RWPE2 (cell line): ENCODE measurements at regions not wholly inside any gene's neighbourhood (a gene's known extent, or its start where the extent isn't known, plus 50 kb on each side); places are given as distances from the start of the nearest gene placed in this dataset.

Experiments used
- ATAC-seq: fragments of 200-7000 bp; cut with Tn5 transposase; 3 replicates; pipeline ENCODE4 v1.9.1; 2021; ENCODE audit warnings: low read depth
- DNase-seq: peaks from one replicate; pipeline ENCODE4 v3.0.0-alpha.2; 2020; ENCODE audit warnings: low spot score
- H3K27ac ChIP-seq: fragments of 450-650 bp; 2 replicates; pipeline ENCODE4 v1.5.1; 2017; ENCODE audit warnings: mild to moderate bottlenecking; ENCODE audit not compliant: poor library complexity, severe bottlenecking
- H3K27me3 ChIP-seq: fragments of 250-450 bp; sonication (Bioruptor Pico); 2 replicates; pipeline ENCODE4 v1.5.1; 2021; ENCODE audit warnings: mild to moderate bottlenecking, moderate library complexity; ENCODE audit not compliant: insufficient read depth, poor library complexity, severe bottlenecking
- H3K36me3 ChIP-seq: fragments of 250-450 bp; sonication (Bioruptor Pico); 2 replicates; pipeline ENCODE4 v1.5.1; 2020; ENCODE audit warnings: low read depth, mild to moderate bottlenecking, moderate library complexity
- H3K4me1 ChIP-seq: fragments of 250-450 bp; sonication (Bioruptor Pico); 2 replicates; pipeline ENCODE4 v1.5.1; 2021; ENCODE audit warnings: mild to moderate bottlenecking, moderate library complexity; ENCODE audit not compliant: insufficient read depth, poor library complexity, severe bottlenecking
- H3K4me3 ChIP-seq: fragments of 250-450 bp; sonication (Bioruptor Pico); 2 replicates; pipeline ENCODE4 v1.5.1; 2021; ENCODE audit warnings: mild to moderate bottlenecking, moderate library complexity; ENCODE audit not compliant: severe bottlenecking
- H3K9me3 ChIP-seq: fragments of 250-450 bp; sonication (Bioruptor Pico); 2 replicates; pipeline ENCODE4 v1.5.1; 2021; ENCODE audit warnings: mild to moderate bottlenecking, moderate library complexity; ENCODE audit not compliant: severe bottlenecking
- TF ChIP-seq, protein P1 (sequence below): fragments of 450-650 bp; IDR thresholded peaks from one replicate; pipeline ENCODE4 v1.5.1; 2017; ENCODE audit warnings: mild to moderate bottlenecking, moderate library complexity; ENCODE audit not compliant: poor library complexity, severe bottlenecking

GRCh38 chr10:61135276-61135721, 191.3 kb upstream of the RHOBTB1 start:
- TF ChIP-seq, protein P1, sequence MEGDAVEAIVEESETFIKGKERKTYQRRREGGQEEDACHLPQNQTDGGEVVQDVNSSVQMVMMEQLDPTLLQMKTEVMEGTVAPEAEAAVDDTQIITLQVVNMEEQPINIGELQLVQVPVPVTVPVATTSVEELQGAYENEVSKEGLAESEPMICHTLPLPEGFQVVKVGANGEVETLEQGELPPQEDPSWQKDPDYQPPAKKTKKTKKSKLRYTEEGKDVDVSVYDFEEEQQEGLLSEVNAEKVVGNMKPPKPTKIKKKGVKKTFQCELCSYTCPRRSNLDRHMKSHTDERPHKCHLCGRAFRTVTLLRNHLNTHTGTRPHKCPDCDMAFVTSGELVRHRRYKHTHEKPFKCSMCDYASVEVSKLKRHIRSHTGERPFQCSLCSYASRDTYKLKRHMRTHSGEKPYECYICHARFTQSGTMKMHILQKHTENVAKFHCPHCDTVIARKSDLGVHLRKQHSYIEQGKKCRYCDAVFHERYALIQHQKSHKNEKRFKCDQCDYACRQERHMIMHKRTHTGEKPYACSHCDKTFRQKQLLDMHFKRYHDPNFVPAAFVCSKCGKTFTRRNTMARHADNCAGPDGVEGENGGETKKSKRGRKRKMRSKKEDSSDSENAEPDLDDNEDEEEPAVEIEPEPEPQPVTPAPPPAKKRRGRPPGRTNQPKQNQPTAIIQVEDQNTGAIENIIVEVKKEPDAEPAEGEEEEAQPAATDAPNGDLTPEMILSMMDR: no peak
- DNase-seq (no peak), ATAC-seq (no peak)
- H3K36me3 ChIP-seq: no peaks in the 10 kb centered on the region
- H3K4me1 ChIP-seq: no peaks in the 10 kb centered on the region
- no peak overlapping the region for H3K27ac ChIP-seq
- H3K9me3 ChIP-seq: no peaks in the 10 kb centered on the region
- H3K4me3 ChIP-seq: no peak overlapping the region
- no peaks in the 10 kb centered on the region for H3K27me3 ChIP-seq

DNA sequence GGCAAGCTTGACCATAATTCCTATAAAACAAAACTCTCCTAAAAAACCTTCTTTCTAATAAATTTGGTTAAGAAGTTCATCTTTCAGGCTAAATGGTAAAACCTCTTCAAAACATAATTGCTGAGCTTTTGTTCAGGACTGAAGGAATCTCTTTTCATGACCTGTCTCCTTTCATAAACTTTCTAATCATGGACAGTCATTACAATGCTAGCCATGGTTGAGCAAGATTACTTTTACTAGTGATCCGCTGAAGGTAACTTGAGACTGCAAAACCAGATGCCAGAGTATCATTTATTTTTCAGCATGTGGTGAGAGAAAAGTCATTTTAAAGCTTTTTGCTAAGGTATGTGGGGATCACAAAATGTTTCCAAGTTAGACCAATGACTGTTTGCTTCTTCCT, 186.4 kb upstream of the RHOBTB1 start:
- DNase-seq: no peak
- H3K36me3 ChIP-seq: no peaks in the 10 kb centered on the region
- no peaks in the 10 kb centered on the region for H3K9me3 ChIP-seq
- no peak overlapping the region for H3K4me3 ChIP-seq
- ATAC-seq: no peak
- no peaks in the 10 kb centered on the region for H3K4me1 ChIP-seq
- no peaks in the 10 kb centered on the region for H3K27me3 ChIP-seq
- TF ChIP-seq, protein P1: no peak
- no peak overlapping the region for H3K27ac ChIP-seq

DNA sequence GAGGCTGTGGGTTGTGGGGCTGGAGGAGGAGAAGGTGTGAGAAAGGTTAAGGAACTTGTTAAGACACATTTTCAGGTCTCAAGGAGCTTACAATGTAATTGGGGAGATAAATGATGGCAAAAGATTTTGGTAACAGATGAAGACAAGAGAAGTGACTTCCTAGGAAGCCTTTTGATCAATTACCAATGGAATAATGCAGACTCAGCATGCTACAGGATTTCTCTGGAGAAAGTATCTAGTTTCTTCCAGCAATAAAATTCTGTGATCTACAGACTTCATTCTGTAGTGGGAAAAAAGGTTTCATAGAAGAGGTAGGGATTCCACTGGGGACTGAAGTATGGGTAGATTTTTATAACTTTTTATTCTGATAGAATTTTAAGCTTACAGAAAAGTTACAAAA, 184.2 kb upstream of the RHOBTB1 start:
- H3K27ac ChIP-seq: no peak overlapping the region
- ATAC-seq: no peak
- H3K27me3 ChIP-seq: no peaks in the 10 kb centered on the region
- no peaks in the 10 kb centered on the region for H3K4me1 ChIP-seq
- no peaks in the 10 kb centered on the region for H3K9me3 ChIP-seq
- no peaks in the 10 kb centered on the region for H3K36me3 ChIP-seq
- H3K4me3 ChIP-seq: no peak overlapping the region
- no peak for DNase-seq
- TF ChIP-seq, protein P1: no peak

- TF ChIP-seq, protein P1: no peak
- no peak overlapping the region for H3K27ac ChIP-seq
- no peaks in the 10 kb centered on the region for H3K9me3 ChIP-seq
- ATAC-seq: no peak
- H3K4me3 ChIP-seq: no peak overlapping the region
- H3K4me1 ChIP-seq: no peaks in the 10 kb centered on the region
- no peaks in the 10 kb centered on the region for H3K36me3 ChIP-seq
- DNase-seq: no peak
- H3K27me3 ChIP-seq: no peaks in the 10 kb centered on the region
Measured at GRCh38 chr10:61125560-61126170, 181.7 kb upstream of the RHOBTB1 start.

DNA sequence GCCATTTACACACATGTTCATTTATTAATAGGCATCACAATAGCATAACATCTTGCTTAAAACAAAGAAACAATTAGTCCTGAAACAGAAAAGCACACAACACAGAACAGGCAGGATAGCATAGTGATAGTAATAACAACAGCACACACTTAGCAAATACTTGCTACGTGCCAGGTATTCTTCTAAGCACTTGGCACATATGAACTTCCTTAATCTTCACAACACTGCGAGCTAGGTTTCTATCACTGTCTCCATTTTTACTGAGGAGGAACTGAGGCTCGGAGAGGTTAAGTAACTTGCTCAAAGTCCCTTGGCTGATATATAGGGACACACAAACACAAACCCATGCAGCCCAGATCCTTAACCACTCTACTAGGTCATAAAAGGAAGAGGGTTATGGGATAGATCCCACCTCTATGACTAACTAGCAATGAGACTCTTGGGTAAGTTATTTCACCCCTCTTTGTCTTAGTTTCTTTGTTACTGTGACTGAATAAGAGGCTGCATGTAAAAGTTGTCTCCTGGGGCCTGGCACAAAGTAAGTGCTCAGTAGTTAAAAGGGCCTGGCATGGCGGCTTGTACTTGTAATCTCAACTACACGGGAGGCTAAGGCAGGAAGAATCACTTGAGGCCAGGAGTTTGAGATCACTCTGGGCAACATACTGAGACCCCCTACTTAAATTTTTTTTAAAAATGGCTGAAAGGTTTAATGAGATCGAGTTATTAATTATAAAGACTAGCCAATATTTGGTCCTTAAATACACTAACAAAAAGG, 181.0 kb upstream of the RHOBTB1 start:
- ATAC-seq (no peak), DNase-seq (no peak)
- TF ChIP-seq, protein P1: no peak
- Histone ChIP-seq H3K36me3 (no peaks in the 10 kb centered on the region), H3K4me1 (no peaks in the 10 kb centered on the region), H3K27me3 (no peaks in the 10 kb centered on the region), H3K9me3 (no peaks in the 10 kb centered on the region), H3K4me3 (no peak overlapping the region), H3K27ac (no peak overlapping the region)
